Limb (tissue), 2 donors: ENCODE measurements at regions not wholly inside any gene's neighbourhood (a gene's known extent, or its start where the extent isn't known, plus 50 kb on each side); places are given as distances from the start of the nearest gene placed in this dataset.
"Not testable (repeated sequence)": the region's sequence is repeated elsewhere in the genome, so short reads cannot be mapped to it uniquely, and the experiment has no call there.

Experiments
- DNase-seq, 2 donors: peaks; one replicate each; pipeline ENCODE4 v3.0.0-alpha.2; 2016; ENCODE audit errors: extremely low spot score in 2 of 2

- no peak for DNase-seq
Measured at GRCh38 chr3:152151216-152151876, 117.4 kb upstream of the MBNL1 start.

- DNase-seq: not testable (repeated sequence)
Measured at GRCh38 chr3:152151877-152152765, 116.6 kb upstream of the MBNL1 start.

- DNase-seq: not testable (repeated sequence)
Measured at GRCh38 chr3:152153115-152153514, 115.6 kb upstream of the MBNL1 start.

- DNase-seq: no peak
Measured at GRCh38 chr3:152155246-152156020, 113.3 kb upstream of the MBNL1 start.

- DNase-seq: no peak
Measured at GRCh38 chr3:152156880-152157279, 111.8 kb upstream of the MBNL1 start.

- no peak for DNase-seq
Measured at GRCh38 chr3:152157337-152157736, 111.4 kb upstream of the MBNL1 start.

- DNase-seq: no peak
Measured at GRCh38 chr3:152159328-152159727, 109.4 kb upstream of the MBNL1 start.

- DNase-seq: no peak
Measured at GRCh38 chr3:152160350-152161011, 108.2 kb upstream of the MBNL1 start.

- DNase-seq: no peak
Measured at GRCh38 chr3:152172460-152172859, 96.3 kb upstream of the MBNL1 start.

GRCh38 chr3:152173627-152174026 lies 95.1 kb upstream of the MBNL1 start:
- DNase-seq: no peak

GRCh38 chr3:152174876-152175527 lies 93.7 kb upstream of the MBNL1 start:
- DNase-seq: no peak

- DNase-seq: peak in 1 of 2 donors; percentile 32
Measured at GRCh38 chr3:152175528-152175889, 93.2 kb upstream of the MBNL1 start.

- DNase-seq: no peak
Measured at GRCh38 chr3:152176241-152176640, 92.5 kb upstream of the MBNL1 start.

GRCh38 chr3:152176998-152177397 lies 91.7 kb upstream of the MBNL1 start:
- DNase-seq: no peak

- no peak for DNase-seq
Measured at GRCh38 chr3:152177757-152178156, 91.0 kb upstream of the MBNL1 start.

- peak; percentile 39 to 42 for DNase-seq
Measured at GRCh38 chr3:152183473-152183872, 85.3 kb upstream of the MBNL1 start.

GRCh38 chr3:152184971-152185686 lies 83.6 kb upstream of the MBNL1 start:
- no peak for DNase-seq

- no peak for DNase-seq
Measured at GRCh38 chr3:152185891-152186630, 82.7 kb upstream of the MBNL1 start.

- no peak for DNase-seq
Measured at GRCh38 chr3:152190636-152191183, 78.0 kb upstream of the MBNL1 start.
